GM10266 (cell line): ENCODE measurements at regions not wholly inside any gene's neighbourhood (a gene's known extent, or its start where the extent isn't known, plus 50 kb on each side); places are given as distances from the start of the nearest gene placed in this dataset.

Experiments
- DNase-seq: peaks from one replicate; pipeline ENCODE4 v3.0.0; 2012; ENCODE audit errors: extremely low spot score
- TF ChIP-seq, protein P1 (sequence below): IDR thresholded peaks from 2 replicates; pipeline ENCODE4 v1.5.1; 2012; ENCODE audit warnings: mild to moderate bottlenecking, low read depth; ENCODE audit not compliant: control insufficient read depth, insufficient read depth; ENCODE audit errors: missing control alignments

DNA sequence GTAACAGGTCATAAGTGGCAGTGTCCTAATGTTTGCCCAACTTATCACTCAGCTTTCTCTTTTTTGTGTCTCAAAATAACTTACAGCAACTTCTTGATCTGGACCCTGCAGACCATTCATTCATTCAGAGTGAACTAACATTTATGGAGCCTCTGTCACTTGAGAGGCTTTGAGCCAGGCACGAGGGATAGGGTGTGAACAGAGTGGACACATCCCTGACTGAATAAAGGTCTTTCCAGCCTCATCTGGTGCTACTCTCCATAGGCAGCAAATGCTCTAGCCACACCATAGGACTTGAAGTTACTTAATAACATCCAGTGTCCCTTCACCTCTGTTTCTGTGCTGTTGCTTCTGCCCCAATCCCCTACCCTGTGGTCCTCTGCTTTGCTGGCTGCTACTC, 212.1 kb upstream of the FBN2 start:
- TF ChIP-seq, protein P1, sequence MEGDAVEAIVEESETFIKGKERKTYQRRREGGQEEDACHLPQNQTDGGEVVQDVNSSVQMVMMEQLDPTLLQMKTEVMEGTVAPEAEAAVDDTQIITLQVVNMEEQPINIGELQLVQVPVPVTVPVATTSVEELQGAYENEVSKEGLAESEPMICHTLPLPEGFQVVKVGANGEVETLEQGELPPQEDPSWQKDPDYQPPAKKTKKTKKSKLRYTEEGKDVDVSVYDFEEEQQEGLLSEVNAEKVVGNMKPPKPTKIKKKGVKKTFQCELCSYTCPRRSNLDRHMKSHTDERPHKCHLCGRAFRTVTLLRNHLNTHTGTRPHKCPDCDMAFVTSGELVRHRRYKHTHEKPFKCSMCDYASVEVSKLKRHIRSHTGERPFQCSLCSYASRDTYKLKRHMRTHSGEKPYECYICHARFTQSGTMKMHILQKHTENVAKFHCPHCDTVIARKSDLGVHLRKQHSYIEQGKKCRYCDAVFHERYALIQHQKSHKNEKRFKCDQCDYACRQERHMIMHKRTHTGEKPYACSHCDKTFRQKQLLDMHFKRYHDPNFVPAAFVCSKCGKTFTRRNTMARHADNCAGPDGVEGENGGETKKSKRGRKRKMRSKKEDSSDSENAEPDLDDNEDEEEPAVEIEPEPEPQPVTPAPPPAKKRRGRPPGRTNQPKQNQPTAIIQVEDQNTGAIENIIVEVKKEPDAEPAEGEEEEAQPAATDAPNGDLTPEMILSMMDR, result no peak
- DNase-seq, result no peak

DNA sequence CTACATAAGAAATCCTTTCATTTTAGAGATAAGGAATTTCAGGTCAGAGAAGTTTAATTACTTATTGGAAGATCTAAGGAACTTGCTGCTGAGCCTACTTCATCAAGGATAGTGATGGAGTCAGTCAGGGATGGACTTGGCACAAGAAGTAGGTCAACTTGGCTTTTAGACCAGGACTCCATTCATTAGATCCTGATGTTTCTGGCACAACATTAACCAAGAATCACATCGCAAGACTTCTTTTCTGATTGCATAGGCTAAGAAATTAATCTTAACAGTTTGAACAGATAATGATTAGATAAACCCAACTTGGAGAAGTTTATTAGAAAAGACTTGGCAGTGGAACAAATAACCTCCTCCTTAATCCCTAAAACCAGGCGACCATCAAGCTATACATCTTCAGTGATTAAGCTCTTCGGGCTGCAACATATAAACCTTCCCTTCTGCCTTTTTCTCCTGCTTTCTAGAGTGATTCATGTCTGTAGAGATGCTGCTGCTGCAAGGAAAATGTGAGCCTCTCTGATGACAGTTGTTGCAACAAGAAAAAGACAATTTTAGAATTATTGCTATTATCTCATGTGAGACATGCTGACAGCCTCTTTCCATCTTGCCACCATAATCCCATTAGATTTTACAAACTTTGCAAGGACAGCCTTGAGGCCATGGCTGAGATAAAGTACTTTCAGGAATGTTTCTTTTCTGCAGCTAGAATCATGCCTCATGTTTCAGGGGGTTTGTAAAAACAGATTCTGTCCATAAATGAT, 207.9 kb upstream of the SLC27A6 start:
- TF ChIP-seq, protein P1, result no peak
- no peak for DNase-seq

GRCh38 chr5:128762661-128763306, 202.5 kb upstream of the SLC27A6 start:
- TF ChIP-seq, protein P1, result no peak
- DNase-seq, result no peak

GRCh38 chr5:128763321-128763720, 202.0 kb upstream of the SLC27A6 start:
- no peak for DNase-seq
- TF ChIP-seq, protein P1, result no peak

DNA sequence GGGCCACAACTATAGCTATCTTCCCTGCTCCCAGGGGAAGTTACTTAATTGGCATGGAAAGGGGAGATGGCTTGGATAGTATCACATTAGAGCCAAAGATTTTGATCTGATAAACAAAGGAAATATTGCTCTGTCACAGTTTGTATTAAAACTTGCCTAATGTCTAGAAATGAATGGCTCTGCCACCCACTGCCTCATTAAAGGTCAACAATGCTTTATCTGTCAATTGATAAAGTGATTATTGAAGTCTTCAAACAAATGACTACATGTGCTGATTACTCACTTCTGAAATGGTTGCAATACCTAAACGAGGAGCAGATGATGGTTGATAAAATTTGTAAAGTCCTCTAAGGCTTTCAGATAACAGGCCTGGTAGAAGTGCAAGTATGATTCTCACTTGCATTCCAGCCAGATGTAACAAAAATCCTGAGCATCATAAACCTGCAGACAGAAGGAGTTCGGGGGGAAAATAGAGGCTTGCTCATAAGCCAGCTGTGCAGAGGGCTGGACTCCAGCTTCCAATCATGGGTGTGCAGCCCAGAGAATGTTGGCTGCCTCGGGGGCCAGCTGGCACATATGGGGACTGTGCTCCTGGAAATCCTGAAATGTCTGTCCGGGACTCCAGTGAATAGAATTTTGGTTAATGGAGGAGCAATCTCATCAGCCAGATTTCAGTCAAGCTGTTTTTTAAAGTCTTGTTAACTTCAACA, 200.5 kb upstream of the SLC27A6 start:
- DNase-seq, result no peak
- TF ChIP-seq, protein P1, result no peak

DNA sequence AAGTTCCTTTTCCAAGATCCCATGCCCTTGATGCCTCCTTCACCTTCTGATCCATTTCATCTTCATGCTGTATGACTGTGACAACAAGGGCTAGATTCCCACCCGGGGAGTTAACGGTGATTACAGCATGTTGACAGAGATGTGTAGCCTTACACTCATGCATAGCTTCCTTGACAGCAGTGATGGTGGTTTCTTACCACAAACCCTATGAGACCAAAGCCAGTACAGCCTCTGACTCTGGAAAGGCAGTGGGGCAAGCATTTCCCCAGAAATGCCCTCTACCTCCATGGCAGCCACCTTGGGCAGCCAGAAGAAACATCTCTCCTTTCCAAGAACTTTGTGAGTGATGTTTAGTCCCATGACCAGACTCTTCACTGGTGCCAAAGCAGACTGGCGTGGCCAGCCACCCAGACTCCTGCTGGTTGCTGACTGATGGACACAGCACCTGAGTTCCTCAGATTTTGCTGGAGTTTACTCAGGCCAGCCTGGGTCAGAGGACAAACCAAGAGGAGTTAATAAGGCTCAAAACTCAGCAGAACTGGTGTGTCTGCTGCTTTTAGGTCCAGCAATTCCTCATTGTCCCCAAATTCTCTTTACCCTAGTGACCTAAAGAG, 199.7 kb upstream of the SLC27A6 start:
- no peak for DNase-seq
- TF ChIP-seq, protein P1, result no peak
